ENCODE measurements at regions not wholly inside any gene's neighbourhood (a gene's known extent, or its start where the extent isn't known, plus 50 kb on each side); places are given as distances from the start of the nearest gene placed in this dataset.

GRCh38 chr16:55040366-55041086 is 109.9 kb downstream of the IRX5 start:
- no peaks in the 10 kb centered on the region for H3K9me3 Mint-ChIP-seq
- POLR2A ChIA-PET: no interaction called here
- TF ChIP-seq CTCF (IDR thresholded peaks at IDR 0.05): no peak
- no peaks in the 10 kb centered on the region for H3K36me3 Mint-ChIP-seq (ENCODE audit: low read depth)
- H3K27me3 Mint-ChIP-seq: no peaks in the 10 kb centered on the region
- CTCF ChIA-PET: no interaction called here
- no peaks in the 10 kb centered on the region for H3K4me1 Mint-ChIP-seq (ENCODE audit: low read depth)
- ATAC-seq (no peak), DNase-seq (no peak)
- no peak overlapping the region for H3K27ac Mint-ChIP-seq
- no peak overlapping the region for H3K4me3 Mint-ChIP-seq
- intact Hi-C loops (cut with micrococcal nuclease): no loop called here

- TF ChIP-seq CTCF (IDR thresholded peaks at IDR 0.05): no peak
- Mint-ChIP-seq H3K27ac (no peak overlapping the region), H3K4me1 (ENCODE audit: low read depth) (no peaks in the 10 kb centered on the region), H3K27me3 (peaks cover 2% of the 10 kb centered on the region), H3K4me3 (no peak overlapping the region), H3K36me3 (ENCODE audit: low read depth) (no peaks in the 10 kb centered on the region), H3K9me3 (no peaks in the 10 kb centered on the region)
- intact Hi-C loops (cut with micrococcal nuclease): no loop called here
- ChIA-PET POLR2A (no interaction called here), CTCF (interaction anchor here (0.9 kb wide), 1 partner anchor 12 kb away, joined by 3 read pairs; no protein-coding TSS in a partner anchor)
- no peak for DNase-seq
- no peak for ATAC-seq
Observed at GRCh38 chr16:55041540-55042234, 111.0 kb downstream of the IRX5 start.

GRCh38 chr16:55042556-55043432 is 112.1 kb downstream of the IRX5 start:
- POLR2A ChIA-PET: no interaction called here
- Mint-ChIP-seq H3K27me3 (peaks cover 2% of the 10 kb centered on the region), H3K4me1 (ENCODE audit: low read depth) (no peaks in the 10 kb centered on the region), H3K9me3 (no peaks in the 10 kb centered on the region), H3K36me3 (ENCODE audit: low read depth) (no peaks in the 10 kb centered on the region), H3K4me3 (no peak overlapping the region), H3K27ac (no peak overlapping the region)
- ATAC-seq: no peak
- CTCF ChIA-PET: interaction anchor here (0.6 kb wide), 1 partner anchor 8 kb away, joined by 3 read pairs; no protein-coding TSS in a partner anchor
- TF ChIP-seq CTCF (IDR thresholded peaks at IDR 0.05): no peak
- no peak for DNase-seq
- intact Hi-C loops (cut with micrococcal nuclease): no loop called here

GRCh38 chr16:55043499-55043898 is 112.8 kb downstream of the IRX5 start:
- Mint-ChIP-seq H3K4me1 (ENCODE audit: low read depth) (no peaks in the 10 kb centered on the region), H3K27ac (no peak overlapping the region), H3K4me3 (no peak overlapping the region), H3K27me3 (peaks cover 2% of the 10 kb centered on the region), H3K9me3 (no peaks in the 10 kb centered on the region), H3K36me3 (ENCODE audit: low read depth) (no peaks in the 10 kb centered on the region)
- ATAC-seq: no peak
- DNase-seq: no peak
- no peak for TF ChIP-seq CTCF (IDR thresholded peaks at IDR 0.05)
- intact Hi-C loops (cut with micrococcal nuclease): no loop called here
- CTCF ChIA-PET: no interaction called here
- POLR2A ChIA-PET: no interaction called here

All from activated CD8-positive, alpha-beta T cell treated with anti-CD3 and anti-CD28 coated beads for 36 hours (primary cell).